GM10248 (cell line): ENCODE measurements at regions not wholly inside any gene's neighbourhood (a gene's known extent, or its start where the extent isn't known, plus 50 kb on each side); places are given as distances from the start of the nearest gene placed in this dataset.

Experiments used
- CTCF ChIA-PET: fragments of 300-600 bp; sonication (Branson Sonifier 250); formaldehyde crosslinking; extraction: SDS; loops from one replicate; lab custom pipeline; 2021; ENCODE audit warnings: antibody characterized with exemption; lab: Yijun Ruan, JAX
- POLR2A ChIA-PET: fragments of 350-650 bp; sonication (Branson Sonifier 250); formaldehyde crosslinking; extraction: SDS; loops from one replicate; lab custom pipeline; 2020; ENCODE audit warnings: antibody characterized with exemption; lab: Yijun Ruan, JAX
- DNase-seq: peaks from one replicate; pipeline ENCODE4 v3.0.0; 2012; ENCODE audit errors: extremely low spot score
- CTCF ChIP-seq: IDR thresholded peaks from 2 replicates; pipeline ENCODE4 v1.5.1; 2012; ENCODE audit warnings: mild to moderate bottlenecking, low read depth; ENCODE audit errors: extremely low read depth, missing control alignments, control extremely low read depth

- no peak for DNase-seq
- no peak for TF ChIP-seq CTCF
- ChIA-PET CTCF (interaction anchor here (1.3 kb wide), 1 partner anchor 9 kb away, joined by 5 read pairs; no protein-coding TSS in a partner anchor), POLR2A (no interaction called here)
These were observed 471.9 kb downstream of the CMPK2 start for GRCh38 chr2:6393819-6394218.

- ChIA-PET POLR2A (no interaction called here), CTCF (interaction anchor here (1.3 kb wide), 1 partner anchor 8 kb away, joined by 5 read pairs; no protein-coding TSS in a partner anchor)
- DNase-seq, result no peak
- no peak for TF ChIP-seq CTCF
These were observed 471.4 kb downstream of the CMPK2 start for GRCh38 chr2:6394276-6394675.

DNA sequence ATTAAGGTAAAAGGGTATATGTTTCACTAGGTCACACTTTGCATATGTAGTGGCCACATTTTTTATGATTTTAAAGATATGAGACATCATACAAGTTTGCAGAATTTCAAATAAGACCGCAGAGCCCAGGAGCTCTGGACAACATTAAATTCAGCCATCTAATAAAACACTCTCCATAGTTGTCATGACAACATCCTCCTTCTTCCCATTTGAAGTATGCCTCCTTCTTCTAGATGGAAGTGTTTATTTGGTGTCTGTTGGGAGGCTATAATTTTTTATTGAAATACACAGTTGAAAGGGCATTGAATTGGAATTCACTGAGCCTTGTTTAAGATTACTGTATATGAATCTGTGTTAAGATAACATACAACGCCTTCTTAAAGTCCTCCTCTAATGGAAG lies 467.3 kb downstream of the CMPK2 start:
- no peak for DNase-seq
- ChIA-PET POLR2A (no interaction called here), CTCF (no interaction called here)
- no peak for TF ChIP-seq CTCF

- ChIA-PET CTCF (no interaction called here), POLR2A (no interaction called here)
- no peak for DNase-seq
- TF ChIP-seq CTCF, result no peak
These were observed 464.4 kb downstream of the CMPK2 start for GRCh38 chr2:6401301-6401700.

GRCh38 chr2:6408057-6408456 lies 457.6 kb downstream of the CMPK2 start:
- ChIA-PET CTCF (interaction anchor here (1.0 kb wide), 1 partner anchor 11 kb away, joined by 3 read pairs; no protein-coding TSS in a partner anchor), POLR2A (no interaction called here)
- DNase-seq, result no peak
- TF ChIP-seq CTCF, result no peak

GRCh38 chr2:6410313-6410712 lies 455.4 kb downstream of the CMPK2 start:
- no peak for TF ChIP-seq CTCF
- POLR2A ChIA-PET, result no interaction called here
- CTCF ChIA-PET, result interaction anchor here (0.8 to 1.6 kb wide), 2 partner anchors 19 to 30 kb away, joined by 3 to 6 read pairs; no protein-coding TSS in a partner anchor
- no peak for DNase-seq
